GM12878 (cell line): ENCODE measurements at regions not wholly inside any gene's neighbourhood (a gene's known extent, or its start where the extent isn't known, plus 50 kb on each side); places are given as distances from the start of the nearest gene placed in this dataset.

Experiments used
- NBN ChIP-seq: fragments of 450-650 bp; IDR thresholded peaks from 2 replicates; pipeline ENCODE4 v1.6.1; 2016
- TF ChIP-seq, protein P1 (sequence below): fragments of 450-650 bp; IDR thresholded peaks from 2 replicates; pipeline ENCODE4 v1.6.1; 2016; ENCODE audit warnings: mild to moderate bottlenecking, moderate library complexity, borderline replicate concordance
- TF ChIP-seq, protein P2 (sequence below), 3 experiments: IDR thresholded peaks in 2 of 3; conservative IDR thresholded peaks in 1 of 3; 2 replicates each; pipeline ENCODE4 v1.5.1; 2011; ENCODE audit warnings: low read depth in 3 of 3, low read length in 3 of 3, mild to moderate bottlenecking in 3 of 3, control low read depth in 2 of 3, moderate library complexity in 2 of 3, inconsistent platforms in 1 of 3, mixed read lengths in 1 of 3; ENCODE audit not compliant: control insufficient read depth in 2 of 3, insufficient read depth in 1 of 3; ENCODE audit errors: extremely low read depth in 1 of 3
- TF ChIP-seq, protein P3 (sequence below): IDR thresholded peaks from 2 replicates; pipeline ENCODE4 v1.6.1; 2012; ENCODE audit warnings: low read depth, low read length, improper control_type of control experiment

DNA sequence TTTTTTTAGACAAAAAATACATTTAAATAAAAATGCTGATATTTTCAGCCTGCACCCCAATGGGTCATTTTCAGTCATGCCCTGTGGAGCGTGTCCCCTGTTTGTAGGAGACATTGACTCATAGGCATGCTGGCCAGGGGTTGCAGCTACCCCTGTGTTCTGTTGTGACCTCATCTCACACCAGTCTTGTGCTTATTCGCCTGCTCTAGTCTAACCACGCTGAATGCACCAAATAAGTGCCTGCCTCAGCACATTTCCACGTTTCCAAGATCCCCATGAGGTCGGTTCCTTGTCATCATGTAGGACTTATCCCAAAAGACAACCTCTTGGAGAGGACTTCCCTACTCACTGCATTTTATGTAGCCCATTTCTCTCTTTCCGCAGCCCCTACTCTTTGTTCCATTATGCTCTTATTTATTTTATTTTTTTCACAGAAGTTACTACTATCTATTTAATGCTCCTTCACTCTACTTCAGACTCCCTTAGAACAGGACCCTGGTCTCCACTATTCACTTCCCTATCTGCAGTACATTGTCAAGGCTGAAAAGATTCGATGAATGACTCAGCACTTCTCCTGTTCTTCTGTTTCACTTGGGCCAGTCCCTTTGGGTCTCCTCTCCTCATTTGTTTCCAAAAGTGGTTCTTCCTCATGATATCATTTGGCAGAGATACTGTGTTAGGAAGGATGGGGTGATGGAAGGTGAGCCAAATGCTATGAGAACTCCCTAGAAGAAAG is 109.7 kb downstream of the MSL3 start (continued):
- TF ChIP-seq, protein P1, sequence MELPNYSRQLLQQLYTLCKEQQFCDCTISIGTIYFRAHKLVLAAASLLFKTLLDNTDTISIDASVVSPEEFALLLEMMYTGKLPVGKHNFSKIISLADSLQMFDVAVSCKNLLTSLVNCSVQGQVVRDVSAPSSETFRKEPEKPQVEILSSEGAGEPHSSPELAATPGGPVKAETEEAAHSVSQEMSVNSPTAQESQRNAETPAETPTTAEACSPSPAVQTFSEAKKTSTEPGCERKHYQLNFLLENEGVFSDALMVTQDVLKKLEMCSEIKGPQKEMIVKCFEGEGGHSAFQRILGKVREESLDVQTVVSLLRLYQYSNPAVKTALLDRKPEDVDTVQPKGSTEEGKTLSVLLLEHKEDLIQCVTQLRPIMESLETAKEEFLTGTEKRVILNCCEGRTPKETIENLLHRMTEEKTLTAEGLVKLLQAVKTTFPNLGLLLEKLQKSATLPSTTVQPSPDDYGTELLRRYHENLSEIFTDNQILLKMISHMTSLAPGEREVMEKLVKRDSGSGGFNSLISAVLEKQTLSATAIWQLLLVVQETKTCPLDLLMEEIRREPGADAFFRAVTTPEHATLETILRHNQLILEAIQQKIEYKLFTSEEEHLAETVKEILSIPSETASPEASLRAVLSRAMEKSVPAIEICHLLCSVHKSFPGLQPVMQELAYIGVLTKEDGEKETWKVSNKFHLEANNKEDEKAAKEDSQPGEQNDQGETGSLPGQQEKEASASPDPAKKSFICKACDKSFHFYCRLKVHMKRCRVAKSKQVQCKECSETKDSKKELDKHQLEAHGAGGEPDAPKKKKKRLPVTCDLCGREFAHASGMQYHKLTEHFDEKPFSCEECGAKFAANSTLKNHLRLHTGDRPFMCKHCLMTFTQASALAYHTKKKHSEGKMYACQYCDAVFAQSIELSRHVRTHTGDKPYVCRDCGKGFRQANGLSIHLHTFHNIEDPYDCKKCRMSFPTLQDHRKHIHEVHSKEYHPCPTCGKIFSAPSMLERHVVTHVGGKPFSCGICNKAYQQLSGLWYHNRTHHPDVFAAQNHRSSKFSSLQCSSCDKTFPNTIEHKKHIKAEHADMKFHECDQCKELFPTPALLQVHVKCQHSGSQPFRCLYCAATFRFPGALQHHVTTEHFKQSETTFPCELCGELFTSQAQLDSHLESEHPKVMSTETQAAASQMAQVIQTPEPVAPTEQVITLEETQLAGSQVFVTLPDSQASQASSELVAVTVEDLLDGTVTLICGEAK, result no peak
- TF ChIP-seq, protein P2, sequence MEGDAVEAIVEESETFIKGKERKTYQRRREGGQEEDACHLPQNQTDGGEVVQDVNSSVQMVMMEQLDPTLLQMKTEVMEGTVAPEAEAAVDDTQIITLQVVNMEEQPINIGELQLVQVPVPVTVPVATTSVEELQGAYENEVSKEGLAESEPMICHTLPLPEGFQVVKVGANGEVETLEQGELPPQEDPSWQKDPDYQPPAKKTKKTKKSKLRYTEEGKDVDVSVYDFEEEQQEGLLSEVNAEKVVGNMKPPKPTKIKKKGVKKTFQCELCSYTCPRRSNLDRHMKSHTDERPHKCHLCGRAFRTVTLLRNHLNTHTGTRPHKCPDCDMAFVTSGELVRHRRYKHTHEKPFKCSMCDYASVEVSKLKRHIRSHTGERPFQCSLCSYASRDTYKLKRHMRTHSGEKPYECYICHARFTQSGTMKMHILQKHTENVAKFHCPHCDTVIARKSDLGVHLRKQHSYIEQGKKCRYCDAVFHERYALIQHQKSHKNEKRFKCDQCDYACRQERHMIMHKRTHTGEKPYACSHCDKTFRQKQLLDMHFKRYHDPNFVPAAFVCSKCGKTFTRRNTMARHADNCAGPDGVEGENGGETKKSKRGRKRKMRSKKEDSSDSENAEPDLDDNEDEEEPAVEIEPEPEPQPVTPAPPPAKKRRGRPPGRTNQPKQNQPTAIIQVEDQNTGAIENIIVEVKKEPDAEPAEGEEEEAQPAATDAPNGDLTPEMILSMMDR (IDR thresholded peaks at IDR 0.05 in 2 of 3, conservative IDR thresholded peaks at IDR 0.05 in 1 of 3; ENCODE audit: control insufficient read depth in 2 of 3, extremely low read depth in 1 of 3, insufficient read depth in 1 of 3, low read depth in 3 of 3, low read length in 3 of 3), result no peak
- TF ChIP-seq, protein P3, sequence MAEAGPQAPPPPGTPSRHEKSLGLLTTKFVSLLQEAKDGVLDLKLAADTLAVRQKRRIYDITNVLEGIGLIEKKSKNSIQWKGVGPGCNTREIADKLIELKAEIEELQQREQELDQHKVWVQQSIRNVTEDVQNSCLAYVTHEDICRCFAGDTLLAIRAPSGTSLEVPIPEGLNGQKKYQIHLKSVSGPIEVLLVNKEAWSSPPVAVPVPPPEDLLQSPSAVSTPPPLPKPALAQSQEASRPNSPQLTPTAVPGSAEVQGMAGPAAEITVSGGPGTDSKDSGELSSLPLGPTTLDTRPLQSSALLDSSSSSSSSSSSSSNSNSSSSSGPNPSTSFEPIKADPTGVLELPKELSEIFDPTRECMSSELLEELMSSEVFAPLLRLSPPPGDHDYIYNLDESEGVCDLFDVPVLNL, result no peak
- no peak for TF ChIP-seq NBN
